GM12878 (cell line): ENCODE measurements at regions not wholly inside any gene's neighbourhood (a gene's known extent, or its start where the extent isn't known, plus 50 kb on each side); places are given as distances from the start of the nearest gene placed in this dataset.

Experiments used
- ELK1 ChIP-seq: IDR thresholded peaks from 2 replicates; pipeline ENCODE4 v1.6.1; 2012; ENCODE audit warnings: low read depth, low read length, improper control_type of control experiment
- IKZF1 ChIP-seq: fragments of 450-650 bp; conservative IDR thresholded peaks from 2 replicates; pipeline ENCODE4 v1.6.1; 2017; ENCODE audit warnings: antibody characterized with exemption, mild to moderate bottlenecking
- POLR2AphosphoS5 ChIP-seq: IDR thresholded peaks from 2 replicates; pipeline ENCODE4 v1.6.1; 2011; ENCODE audit warnings: mild to moderate bottlenecking, low read length, inconsistent platforms
- RBBP5 ChIP-seq: fragments of 200-600 bp; sonication (generic); conservative IDR thresholded peaks from 2 replicates; pipeline ENCODE4 v1.6.1; 2016
- RELA ChIP-seq: fragments of 450-650 bp; IDR thresholded peaks from 2 replicates; pipeline ENCODE4 v1.8.0; 2014; ENCODE audit warnings: borderline replicate concordance; ENCODE audit not compliant: partially characterized antibody
- SP1 ChIP-seq: IDR thresholded peaks from one replicate; pipeline ENCODE4 v1.6.1; 2011; ENCODE audit warnings: low read depth, low read length
- SREBF2 ChIP-seq: IDR thresholded peaks from 2 replicates; pipeline ENCODE4 v1.6.1; 2012; ENCODE audit warnings: mild to moderate bottlenecking, low read length
- TF ChIP-seq, protein P1 (sequence below): fragments of 450-650 bp; IDR thresholded peaks from 2 replicates; pipeline ENCODE4 v1.6.1; 2017; ENCODE audit warnings: low read depth, mild to moderate bottlenecking, moderate library complexity
- TF ChIP-seq, protein P2 (sequence below): IDR thresholded peaks from 2 replicates; pipeline ENCODE4 v1.6.1; 2011; ENCODE audit warnings: mild to moderate bottlenecking, low read depth, low read length, moderate library complexity; ENCODE audit not compliant: insufficient replicate concordance

- TF ChIP-seq, protein P1, sequence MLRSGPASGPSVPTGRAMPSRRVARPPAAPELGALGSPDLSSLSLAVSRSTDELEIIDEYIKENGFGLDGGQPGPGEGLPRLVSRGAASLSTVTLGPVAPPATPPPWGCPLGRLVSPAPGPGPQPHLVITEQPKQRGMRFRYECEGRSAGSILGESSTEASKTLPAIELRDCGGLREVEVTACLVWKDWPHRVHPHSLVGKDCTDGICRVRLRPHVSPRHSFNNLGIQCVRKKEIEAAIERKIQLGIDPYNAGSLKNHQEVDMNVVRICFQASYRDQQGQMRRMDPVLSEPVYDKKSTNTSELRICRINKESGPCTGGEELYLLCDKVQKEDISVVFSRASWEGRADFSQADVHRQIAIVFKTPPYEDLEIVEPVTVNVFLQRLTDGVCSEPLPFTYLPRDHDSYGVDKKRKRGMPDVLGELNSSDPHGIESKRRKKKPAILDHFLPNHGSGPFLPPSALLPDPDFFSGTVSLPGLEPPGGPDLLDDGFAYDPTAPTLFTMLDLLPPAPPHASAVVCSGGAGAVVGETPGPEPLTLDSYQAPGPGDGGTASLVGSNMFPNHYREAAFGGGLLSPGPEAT, result no peak
- no peak for TF ChIP-seq POLR2AphosphoS5
- no peak for TF ChIP-seq RBBP5
- TF ChIP-seq, protein P2, sequence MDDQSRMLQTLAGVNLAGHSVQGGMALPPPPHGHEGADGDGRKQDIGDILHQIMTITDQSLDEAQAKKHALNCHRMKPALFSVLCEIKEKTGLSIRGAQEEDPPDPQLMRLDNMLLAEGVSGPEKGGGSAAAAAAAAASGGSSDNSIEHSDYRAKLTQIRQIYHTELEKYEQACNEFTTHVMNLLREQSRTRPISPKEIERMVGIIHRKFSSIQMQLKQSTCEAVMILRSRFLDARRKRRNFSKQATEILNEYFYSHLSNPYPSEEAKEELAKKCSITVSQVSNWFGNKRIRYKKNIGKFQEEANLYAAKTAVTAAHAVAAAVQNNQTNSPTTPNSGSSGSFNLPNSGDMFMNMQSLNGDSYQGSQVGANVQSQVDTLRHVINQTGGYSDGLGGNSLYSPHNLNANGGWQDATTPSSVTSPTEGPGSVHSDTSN, result no peak
- no peak for TF ChIP-seq SP1
- TF ChIP-seq IKZF1, result no peak
- TF ChIP-seq ELK1, result no peak
- TF ChIP-seq RELA, result no peak
- no peak for TF ChIP-seq SREBF2
Observed at GRCh38 chr10:77687621-77688020, 50.0 kb upstream of the KCNMA1 start (continued).
